Neural cell (in vitro differentiated cells): ENCODE measurements at regions not wholly inside any gene's neighbourhood (a gene's known extent, or its start where the extent isn't known, plus 50 kb on each side); places are given as distances from the start of the nearest gene placed in this dataset.

Source experiments
- H2AFZ ChIP-seq: fragments of 200-600, 300-800 bp; sonication (generic), shearing (Covaris generic); 2 replicates; pipeline ENCODE4 v1.6.0; 2014; ENCODE audit warnings: low read depth, mild to moderate bottlenecking, antibody characterized with exemption, low read length, moderate library complexity
- H3F3A ChIP-seq: fragments of 200-600 bp; shearing (Covaris generic); 2 replicates; pipeline ENCODE4 v1.6.1; 2016; ENCODE audit warnings: mild to moderate bottlenecking, moderate library complexity, mixed read lengths, antibody characterized with exemption, low read length; ENCODE audit not compliant: insufficient read depth, poor library complexity, severe bottlenecking
- H3K27ac ChIP-seq: fragments of 200-600, 300-800 bp; sonication (generic), shearing (Covaris generic); 2 replicates; pipeline ENCODE4 v1.5.1; 2014; ENCODE audit warnings: mild to moderate bottlenecking, low read length, moderate library complexity
- H3K27me3 ChIP-seq: fragments of 300-800, 200-600 bp; sonication (generic), shearing (Covaris generic); 2 replicates; pipeline ENCODE4 v1.6.0; 2014; ENCODE audit warnings: mild to moderate bottlenecking, low read depth, low read length, moderate library complexity; ENCODE audit not compliant: insufficient read depth
- H3K36me3 ChIP-seq: fragments of 300-800, 200-600 bp; sonication (generic), shearing (Covaris generic); 2 replicates; pipeline ENCODE4 v1.5.1; 2014; ENCODE audit warnings: mild to moderate bottlenecking, antibody characterized with exemption, low read length, moderate library complexity; ENCODE audit not compliant: insufficient read depth
- H3K4me2 ChIP-seq: fragments of 300-800, 200-600 bp; sonication (generic), shearing (Covaris generic); 2 replicates; pipeline ENCODE4 v1.6.0; 2014; ENCODE audit warnings: mild to moderate bottlenecking, low read length
- H3K4me3 ChIP-seq: fragments of 300-800, 200-600 bp; sonication (generic), shearing (Covaris generic); 2 replicates; pipeline ENCODE4 v1.5.1; 2014; ENCODE audit warnings: mild to moderate bottlenecking, low read length, moderate library complexity
- H3K79me2 ChIP-seq: fragments of 200-600 bp; shearing (Covaris generic); replicated peaks from 2 replicates; pipeline ENCODE4 v1.6.0; 2014; ENCODE audit warnings: mild to moderate bottlenecking, low read length, moderate library complexity; ENCODE audit not compliant: insufficient read depth
- H3K9ac ChIP-seq: fragments of 300-800, 200-600 bp; sonication (generic), shearing (Covaris generic); 2 replicates; pipeline ENCODE4 v1.6.1; 2016; ENCODE audit warnings: mild to moderate bottlenecking, low read length, mixed read lengths
- H3K9me2 ChIP-seq: fragments of 200-600 bp; shearing (Covaris generic); 2 replicates; pipeline ENCODE4 v1.6.1; 2016; ENCODE audit warnings: mild to moderate bottlenecking, low read length, mixed read lengths; ENCODE audit not compliant: insufficient read depth
- H3K9me3 ChIP-seq: fragments of 200-600, 300-800 bp; sonication (generic), shearing (Covaris generic); 2 replicates; pipeline ENCODE4 v1.6.1; 2016; ENCODE audit warnings: mild to moderate bottlenecking, mixed run types, low read length, moderate library complexity, mixed read lengths
- H4K20me1 ChIP-seq: fragments of 200-600 bp; shearing (Covaris generic); 2 replicates; pipeline ENCODE4 v1.6.1; 2016; ENCODE audit warnings: mild to moderate bottlenecking, mixed run types; ENCODE audit not compliant: insufficient read depth
- EP300 ChIP-seq: fragments of 450-650 bp; conservative IDR thresholded peaks from 2 replicates; pipeline ENCODE4 v1.6.1; 2014; ENCODE audit warnings: antibody characterized with exemption, mild to moderate bottlenecking, moderate library complexity; ENCODE audit not compliant: poor library complexity, severe bottlenecking
- EZH2 ChIP-seq: fragments of 200-600, 300-800 bp; shearing (Covaris generic), sonication (generic); IDR thresholded peaks from 2 replicates; pipeline ENCODE4 v1.6.1; 2014; ENCODE audit warnings: antibody characterized with exemption, low read length, borderline replicate concordance, mild to moderate bottlenecking; ENCODE audit not compliant: insufficient read depth, poor library complexity, severe bottlenecking
- MXI1 ChIP-seq: fragments of 450-650 bp; conservative IDR thresholded peaks from 2 replicates; pipeline ENCODE4 v1.6.1; 2014; ENCODE audit warnings: antibody characterized with exemption, mild to moderate bottlenecking; ENCODE audit not compliant: poor library complexity, severe bottlenecking
- POLR2AphosphoS5 ChIP-seq: IDR thresholded peaks from 2 replicates; pipeline ENCODE4 v1.6.1; 2012
- RAD21 ChIP-seq: fragments of 450-650 bp; conservative IDR thresholded peaks from 2 replicates; pipeline ENCODE4 v1.6.1; 2014; ENCODE audit warnings: antibody characterized with exemption, mild to moderate bottlenecking, moderate library complexity
- REST ChIP-seq: IDR thresholded peaks from 2 replicates; pipeline ENCODE4 v1.6.1; 2012; ENCODE audit warnings: borderline replicate concordance
- SMC3 ChIP-seq: fragments of 450-650 bp; conservative IDR thresholded peaks from 2 replicates; pipeline ENCODE4 v1.6.1; 2014; ENCODE audit warnings: antibody characterized with exemption, mild to moderate bottlenecking, moderate library complexity; ENCODE audit not compliant: poor library complexity
- TAF1 ChIP-seq: IDR thresholded peaks from 2 replicates; pipeline ENCODE4 v1.6.1; 2012; ENCODE audit warnings: low read depth
- TF ChIP-seq, protein P1 (sequence below): fragments of 450-650 bp; IDR thresholded peaks from 2 replicates; pipeline ENCODE4 v1.5.1; 2014; ENCODE audit warnings: antibody characterized with exemption, mild to moderate bottlenecking, moderate library complexity; ENCODE audit not compliant: poor library complexity, severe bottlenecking

DNA sequence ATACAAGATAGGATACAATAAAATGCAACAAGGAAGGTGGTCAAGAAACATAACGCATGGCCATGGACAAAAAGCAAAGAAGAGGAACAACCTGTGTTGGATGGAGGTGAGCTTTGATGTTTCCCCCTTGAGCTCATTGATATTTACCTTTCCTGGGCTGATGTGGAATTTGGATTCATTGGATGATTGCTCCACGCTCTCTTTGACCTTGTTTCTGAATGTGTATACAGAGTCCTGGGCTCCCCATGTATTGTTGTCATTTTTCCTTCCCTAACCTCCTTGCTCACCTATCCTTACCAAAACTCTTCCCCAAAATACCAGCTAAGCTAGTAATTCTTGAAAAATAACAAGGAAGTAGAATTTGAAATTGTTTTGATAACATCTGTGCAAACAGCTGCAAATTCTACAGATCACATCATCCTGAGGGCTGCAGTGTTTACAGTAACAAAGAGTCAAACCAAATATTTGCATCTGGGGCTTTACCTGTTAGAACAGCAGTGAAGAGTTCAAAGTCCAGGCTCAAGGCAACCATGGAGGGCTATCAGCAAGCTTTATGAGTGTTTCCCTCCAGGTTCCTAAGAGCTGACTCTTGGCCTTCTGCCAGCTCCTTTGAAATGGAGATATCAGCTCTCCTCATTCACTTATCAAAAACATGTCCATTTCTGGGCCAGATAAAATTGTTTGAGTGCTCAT is 214.3 kb upstream of the MARCKS start:
- no peaks in the 10 kb centered on the region for H4K20me1 ChIP-seq
- H3K27ac ChIP-seq: no peak overlapping the region
- H3K4me3 ChIP-seq: no peak overlapping the region
- H2AFZ ChIP-seq: no peak overlapping the region
- H3F3A ChIP-seq: no peaks in the 10 kb centered on the region
- no peak overlapping the region for H3K9ac ChIP-seq
- H3K9me2 ChIP-seq: no peaks in the 10 kb centered on the region
- TF ChIP-seq EZH2 (no peak), TAF1 (no peak), SMC3 (no peak)
- H3K27me3 ChIP-seq: no peaks in the 10 kb centered on the region
- H3K4me2 ChIP-seq: no peak overlapping the region
- H3K79me2 ChIP-seq: no peaks in the 10 kb centered on the region
- H3K9me3 ChIP-seq: no peaks in the 10 kb centered on the region
- H3K36me3 ChIP-seq: no peaks in the 10 kb centered on the region

- Histone ChIP-seq H3K9me2 (no peaks in the 10 kb centered on the region), H3K9ac (no peak overlapping the region), H2AFZ (no peak overlapping the region), H3K9me3 (no peaks in the 10 kb centered on the region), H3K4me2 (no peak overlapping the region), H3K27ac (no peak overlapping the region), H3K4me3 (no peak overlapping the region), H4K20me1 (no peaks in the 10 kb centered on the region), H3F3A (no peaks in the 10 kb centered on the region), H3K27me3 (no peaks in the 10 kb centered on the region), H3K79me2 (no peaks in the 10 kb centered on the region), H3K36me3 (no peaks in the 10 kb centered on the region)
- TF ChIP-seq SMC3: no peak
- no peak for TF ChIP-seq MXI1
- TF ChIP-seq RAD21: no peak
- TF ChIP-seq, protein P1, sequence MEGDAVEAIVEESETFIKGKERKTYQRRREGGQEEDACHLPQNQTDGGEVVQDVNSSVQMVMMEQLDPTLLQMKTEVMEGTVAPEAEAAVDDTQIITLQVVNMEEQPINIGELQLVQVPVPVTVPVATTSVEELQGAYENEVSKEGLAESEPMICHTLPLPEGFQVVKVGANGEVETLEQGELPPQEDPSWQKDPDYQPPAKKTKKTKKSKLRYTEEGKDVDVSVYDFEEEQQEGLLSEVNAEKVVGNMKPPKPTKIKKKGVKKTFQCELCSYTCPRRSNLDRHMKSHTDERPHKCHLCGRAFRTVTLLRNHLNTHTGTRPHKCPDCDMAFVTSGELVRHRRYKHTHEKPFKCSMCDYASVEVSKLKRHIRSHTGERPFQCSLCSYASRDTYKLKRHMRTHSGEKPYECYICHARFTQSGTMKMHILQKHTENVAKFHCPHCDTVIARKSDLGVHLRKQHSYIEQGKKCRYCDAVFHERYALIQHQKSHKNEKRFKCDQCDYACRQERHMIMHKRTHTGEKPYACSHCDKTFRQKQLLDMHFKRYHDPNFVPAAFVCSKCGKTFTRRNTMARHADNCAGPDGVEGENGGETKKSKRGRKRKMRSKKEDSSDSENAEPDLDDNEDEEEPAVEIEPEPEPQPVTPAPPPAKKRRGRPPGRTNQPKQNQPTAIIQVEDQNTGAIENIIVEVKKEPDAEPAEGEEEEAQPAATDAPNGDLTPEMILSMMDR: no peak
- no peak for TF ChIP-seq TAF1
- TF ChIP-seq EP300: no peak
- no peak for TF ChIP-seq POLR2AphosphoS5
- no peak for TF ChIP-seq EZH2
- TF ChIP-seq REST: no peak
Measured at GRCh38 chr6:113643407-113643770, 213.8 kb upstream of the MARCKS start.
